Peyer's patch (tissue), 4 donors: ENCODE measurements at regions not wholly inside any gene's neighbourhood (a gene's known extent, or its start where the extent isn't known, plus 50 kb on each side); places are given as distances from the start of the nearest gene placed in this dataset.

Experiments used
- DNase-seq, 3 donors: peaks; one replicate each; pipeline ENCODE4 v3.0.0-alpha.2; 2017 to 2019
- H3K27ac ChIP-seq, 4 donors: fragments of 200-600 bp; sonication (generic); one replicate each; pipeline ENCODE4 v1.5.1; 2016 to 2019
- H3K27me3 ChIP-seq, 2 donors: fragments of 200-600 bp; sonication (generic); one replicate each; pipeline ENCODE4 v1.5.1; 2019
- H3K36me3 ChIP-seq, 3 donors: fragments of 200-600 bp; sonication (generic); one replicate each; pipeline ENCODE4 v1.5.1; 2016 to 2019
- H3K4me1 ChIP-seq, 4 donors: fragments of 200-600 bp; sonication (generic); one replicate each; pipeline ENCODE4 v1.5.1; 2016 to 2019
- H3K4me3 ChIP-seq, 4 donors: fragments of 200-600 bp; sonication (generic); 1 replicate in 3 of 4; 2 replicates in 1 of 4; pipeline ENCODE4 v1.5.1; 2016 to 2019; ENCODE audit warnings: mild to moderate bottlenecking in 1 of 4
- H3K9me3 ChIP-seq, 4 donors: fragments of 200-600 bp; sonication (generic); one replicate each; pipeline ENCODE4 v1.5.1; 2016 to 2019; ENCODE audit warnings: mild to moderate bottlenecking in 1 of 4
- CTCF ChIP-seq, 6 experiments: fragments of 450-650 bp in 4 of 6; fragments of 200-600 bp in 2 of 6; sonication (generic) in 1 of 6; IDR thresholded peaks; one replicate each; pipeline ENCODE4 v1.5.1; 2017 to 2019; ENCODE audit warnings: antibody characterized with exemption in 6 of 6, mild to moderate bottlenecking in 3 of 6, moderate library complexity in 1 of 6
- POLR2A ChIP-seq, 2 donors: fragments of 450-650 bp; IDR thresholded peaks; one replicate each; pipeline ENCODE4 v1.5.1; 2017; ENCODE audit warnings: antibody characterized with exemption in 2 of 2, mild to moderate bottlenecking in 2 of 2, moderate library complexity in 2 of 2

- no peaks in the 10 kb centered on the region for H3K36me3 ChIP-seq
- H3K27ac ChIP-seq, result no peak overlapping the region
- H3K27me3 ChIP-seq, result no peaks in the 10 kb centered on the region
- no peak for DNase-seq
- H3K4me3 ChIP-seq, result no peak overlapping the region
- TF ChIP-seq CTCF (IDR thresholded peaks at IDR 0.05) (no peak), POLR2A (IDR thresholded peaks at IDR 0.05) (no peak)
- no peaks in the 10 kb centered on the region for H3K4me1 ChIP-seq
- H3K9me3 ChIP-seq, result no peaks in the 10 kb centered on the region
These were observed 220.7 kb upstream of the SRRM4 start for GRCh38 chr12:118760623-118761022.

GRCh38 chr12:118763234-118763633, 218.1 kb upstream of the SRRM4 start:
- no peak for DNase-seq
- Histone ChIP-seq H3K4me3 (no peak overlapping the region), H3K36me3 (no peaks in the 10 kb centered on the region), H3K9me3 (no peaks in the 10 kb centered on the region), H3K27me3 (no peaks in the 10 kb centered on the region), H3K4me1 (no peaks in the 10 kb centered on the region), H3K27ac (no peak overlapping the region)
- TF ChIP-seq POLR2A (IDR thresholded peaks at IDR 0.05) (no peak), CTCF (IDR thresholded peaks at IDR 0.05) (no peak)

- Histone ChIP-seq H3K27ac (no peak overlapping the region), H3K4me3 (no peak overlapping the region), H3K27me3 (no peaks in the 10 kb centered on the region), H3K36me3 (no peaks in the 10 kb centered on the region), H3K9me3 (no peaks in the 10 kb centered on the region), H3K4me1 (no peaks in the 10 kb centered on the region)
- DNase-seq, result no peak
- TF ChIP-seq CTCF (IDR thresholded peaks at IDR 0.05), result no peak
- TF ChIP-seq POLR2A (IDR thresholded peaks at IDR 0.05), result no peak
These were observed 207.2 kb upstream of the SRRM4 start for GRCh38 chr12:118773956-118774723.

GRCh38 chr12:118777504-118777903, 203.8 kb upstream of the SRRM4 start:
- no peak for TF ChIP-seq CTCF (IDR thresholded peaks at IDR 0.05)
- no peak for TF ChIP-seq POLR2A (IDR thresholded peaks at IDR 0.05)
- H3K27me3 ChIP-seq, result no peaks in the 10 kb centered on the region

GRCh38 chr12:118778077-118778476, 203.3 kb upstream of the SRRM4 start:
- Histone ChIP-seq H3K9me3 (no peaks in the 10 kb centered on the region), H3K27me3 (no peaks in the 10 kb centered on the region), H3K36me3 (no peaks in the 10 kb centered on the region), H3K27ac (no peak overlapping the region), H3K4me3 (no peak overlapping the region), H3K4me1 (no peaks in the 10 kb centered on the region)
- DNase-seq, result no peak
- TF ChIP-seq POLR2A (IDR thresholded peaks at IDR 0.05) (no peak), CTCF (IDR thresholded peaks at IDR 0.05) (no peak)

More at GRCh38 chr12:118777504-118777903, 203.8 kb upstream of the SRRM4 start:
- Histone ChIP-seq H3K36me3 (no peaks in the 10 kb centered on the region), H3K9me3 (no peaks in the 10 kb centered on the region), H3K4me3 (no peak overlapping the region), H3K27ac (no peak overlapping the region), H3K4me1 (no peaks in the 10 kb centered on the region)
- DNase-seq, result no peak
